CD4-positive, alpha-beta T cell treated with Interleukin-15 for 1 hour (primary cell): ENCODE measurements at regions not wholly inside any gene's neighbourhood (a gene's known extent, or its start where the extent isn't known, plus 50 kb on each side); places are given as distances from the start of the nearest gene placed in this dataset.
"Not testable (repeated sequence)": the region's sequence is repeated elsewhere in the genome, so short reads cannot be mapped to it uniquely, and the experiment has no call there.

ENCODE experiments used
- DNase-seq: peaks from one replicate; pipeline ENCODE4 v3.0.0-alpha.2; 2020

DNA sequence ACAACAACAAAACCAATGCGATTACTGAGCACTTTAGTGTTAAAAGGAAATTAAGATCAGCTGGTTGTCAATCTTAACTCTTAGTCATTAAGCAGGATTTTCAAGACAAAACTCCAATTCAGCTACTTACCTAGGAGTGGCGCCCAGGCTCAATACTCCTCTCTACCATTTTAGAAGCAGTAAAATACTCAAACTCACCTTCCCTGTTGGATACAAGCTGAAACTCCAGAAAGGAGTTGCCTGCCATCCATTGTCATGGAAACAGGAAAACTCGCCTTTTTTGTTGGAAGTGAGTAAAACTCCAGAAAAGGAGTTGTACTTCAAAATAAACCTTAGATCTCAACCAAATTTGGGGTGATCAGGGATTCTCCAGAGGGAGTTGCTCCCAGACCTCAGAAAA, 127.0 kb upstream of the F3 start:
- DNase-seq = no peak

DNA sequence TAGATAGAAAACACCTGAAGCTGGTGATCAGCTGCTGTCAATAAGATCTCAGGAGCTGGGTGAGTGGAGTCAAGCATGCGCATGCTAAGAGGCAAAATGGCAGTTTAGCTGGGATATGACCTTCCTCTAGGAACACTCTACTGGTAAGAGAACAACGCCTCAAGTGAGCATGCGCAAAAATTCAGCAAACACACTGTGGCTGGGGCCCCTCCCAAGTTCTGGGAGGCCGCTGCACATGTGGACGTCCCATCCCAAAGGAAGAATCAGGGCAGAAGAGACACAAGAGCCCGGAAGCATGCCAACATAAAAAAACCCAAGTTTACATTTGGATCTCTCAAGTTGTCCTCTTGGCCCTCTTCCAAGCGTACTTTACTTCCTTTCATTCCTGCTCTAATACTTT, 126.3 kb upstream of the F3 start:
- DNase-seq = no peak

DNA sequence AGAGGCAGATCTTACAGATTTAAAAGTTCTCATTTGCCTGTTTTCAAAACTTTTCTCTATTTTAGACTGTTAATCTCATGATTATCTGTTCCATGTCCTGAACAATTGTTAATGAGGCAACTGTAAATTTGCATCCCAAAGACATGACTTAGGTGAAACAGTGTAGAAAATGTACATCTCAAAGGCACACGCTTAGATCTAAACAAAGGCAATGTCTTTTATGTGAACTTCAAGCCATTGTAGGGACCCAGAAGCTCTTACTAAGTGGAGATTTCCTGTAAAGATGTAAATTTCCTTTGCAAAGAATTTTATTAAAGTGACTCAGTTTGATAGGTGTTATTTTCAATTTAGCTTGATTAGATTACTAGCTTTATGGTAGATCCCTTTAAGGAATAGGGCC, 125.2 kb upstream of the F3 start:
- no peak for DNase-seq

DNA sequence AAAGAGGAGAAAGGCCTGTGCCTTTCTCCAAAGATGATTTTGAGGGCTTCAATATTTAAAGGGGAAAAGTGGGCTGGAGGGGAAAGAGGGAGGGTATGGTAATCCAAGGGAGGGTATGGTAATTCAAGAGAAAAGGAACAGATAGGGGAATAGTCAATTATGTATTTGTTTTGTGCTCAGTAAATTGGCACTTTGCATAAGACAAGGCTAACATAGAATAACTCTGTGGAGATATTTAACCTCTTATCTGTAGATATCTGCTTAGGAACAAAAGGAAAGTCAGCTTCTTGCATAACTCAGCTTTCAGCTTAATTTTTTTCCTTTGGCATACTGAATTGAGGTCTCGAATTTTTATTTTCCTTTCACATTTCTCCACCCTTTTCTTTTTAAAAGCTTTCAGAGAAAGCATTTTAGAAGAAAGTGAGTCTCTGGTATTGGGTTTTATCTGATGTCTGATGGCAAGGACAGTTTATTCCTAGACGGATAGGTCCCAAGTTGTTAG, 119.9 kb upstream of the F3 start:
- no peak for DNase-seq

DNA sequence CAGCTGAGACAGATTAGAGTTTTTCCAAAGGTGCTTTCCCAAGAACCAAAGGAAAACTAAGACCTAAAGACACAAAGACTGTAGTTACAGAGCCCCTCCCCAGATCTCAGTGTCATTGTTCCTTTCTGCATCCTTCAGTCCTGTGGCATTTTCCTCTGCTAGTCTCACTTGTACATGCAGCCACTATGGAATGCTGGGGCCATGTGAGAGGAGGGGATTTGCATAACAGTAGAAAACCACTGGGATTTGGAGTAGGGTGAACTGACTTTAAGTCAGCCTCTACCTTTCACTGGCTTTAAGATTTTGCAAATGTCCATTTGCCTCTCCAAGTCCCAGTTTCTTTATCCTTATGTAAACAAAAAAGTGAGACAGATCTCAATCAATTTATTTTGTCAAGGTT, 119.4 kb upstream of the F3 start:
- DNase-seq = no peak

DNA sequence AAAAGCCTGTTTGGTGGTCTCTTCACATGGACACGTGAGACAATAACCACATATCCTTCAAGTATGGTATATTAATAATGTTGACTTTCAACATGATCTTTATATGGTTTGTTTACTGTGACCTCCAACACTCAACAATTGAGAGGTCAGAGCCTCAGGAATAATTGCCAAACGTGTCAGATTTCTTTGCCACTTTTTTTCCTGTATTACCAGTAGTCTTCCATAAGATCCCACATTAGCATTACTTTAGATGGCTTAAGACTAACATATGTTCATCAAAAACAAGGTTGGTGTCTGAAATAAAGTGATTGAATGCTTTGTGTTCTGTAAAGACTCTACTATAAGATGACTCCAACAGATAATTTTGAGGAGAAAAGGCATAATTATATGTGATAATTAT, 118.7 kb upstream of the F3 start:
- no peak for DNase-seq

DNA sequence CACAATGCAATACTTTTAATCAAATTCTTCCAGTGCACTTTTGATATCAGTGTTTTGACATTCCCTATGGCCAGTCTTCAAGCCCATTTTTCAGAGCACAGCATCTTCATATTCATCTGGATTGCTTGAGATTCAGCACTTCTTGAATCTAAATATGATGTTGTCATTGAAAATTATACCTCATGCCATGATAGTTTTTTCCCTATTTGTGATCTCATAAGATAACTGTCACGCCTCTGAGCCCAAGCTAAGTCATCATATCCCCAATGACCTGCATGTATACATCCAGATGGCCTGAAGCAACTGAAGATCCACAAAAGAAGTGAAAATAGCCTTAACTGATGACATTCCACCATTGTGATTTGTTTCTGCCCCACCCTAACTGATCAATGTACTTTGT, 117.6 kb upstream of the F3 start:
- not testable (repeated sequence) for DNase-seq

DNA sequence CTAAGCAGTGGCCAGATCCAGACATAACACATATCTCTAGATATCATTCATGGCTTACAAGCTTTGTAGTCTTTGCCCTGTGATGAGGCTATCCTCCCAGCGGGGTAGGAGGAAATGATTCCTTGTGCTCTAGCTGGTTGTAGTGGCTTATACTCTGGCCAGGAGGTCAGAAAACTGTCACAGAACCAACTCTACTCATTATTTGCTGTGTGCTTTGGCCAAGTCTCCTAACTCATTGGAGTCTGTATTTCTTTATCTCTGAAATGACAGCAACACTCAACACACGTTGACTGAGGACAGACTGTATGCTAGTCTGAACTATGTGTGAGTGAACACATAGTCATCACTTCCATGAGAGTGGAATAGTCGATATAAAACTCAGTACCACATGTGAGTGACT, 116.7 kb upstream of the F3 start:
- DNase-seq = no peak

DNA sequence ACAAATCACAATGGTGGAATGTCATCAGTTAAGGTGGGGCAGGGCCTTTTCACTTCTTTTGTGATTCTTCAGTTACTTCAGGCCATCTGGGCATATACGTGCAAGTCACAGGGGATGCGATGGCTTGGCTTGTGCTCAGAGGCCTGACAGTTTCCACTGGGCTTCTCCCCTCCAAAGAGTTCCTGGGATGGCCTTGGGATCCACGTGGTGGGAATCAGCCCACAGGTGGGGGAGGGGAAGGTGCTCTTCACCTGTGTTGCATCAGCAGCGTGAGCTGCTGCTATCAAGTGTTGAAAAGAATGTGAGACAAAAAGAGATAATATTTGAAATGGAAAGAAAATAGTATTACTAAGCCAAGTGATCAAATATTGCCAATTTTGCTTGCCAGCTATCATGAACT, 116.2 kb upstream of the F3 start:
- not testable (repeated sequence) for DNase-seq

DNA sequence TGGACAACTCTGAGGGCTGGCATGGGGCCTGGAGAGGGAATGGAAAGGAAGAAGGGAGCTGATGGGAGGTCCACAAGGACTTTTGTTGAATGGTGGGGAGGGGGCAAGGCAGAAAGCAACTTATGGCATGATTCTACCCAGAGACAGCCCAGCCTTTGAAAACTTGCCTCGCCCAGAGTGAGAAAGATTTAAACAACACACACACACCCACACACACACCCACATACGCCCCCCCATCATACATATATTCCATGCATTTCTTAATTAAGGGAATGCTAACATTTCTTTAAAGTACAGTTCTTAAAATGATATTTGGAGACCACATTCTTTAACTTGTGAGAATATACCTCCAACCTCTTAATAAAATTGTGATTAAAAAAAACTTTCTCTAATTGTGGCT, 115.4 kb upstream of the F3 start:
- DNase-seq = no peak

DNA sequence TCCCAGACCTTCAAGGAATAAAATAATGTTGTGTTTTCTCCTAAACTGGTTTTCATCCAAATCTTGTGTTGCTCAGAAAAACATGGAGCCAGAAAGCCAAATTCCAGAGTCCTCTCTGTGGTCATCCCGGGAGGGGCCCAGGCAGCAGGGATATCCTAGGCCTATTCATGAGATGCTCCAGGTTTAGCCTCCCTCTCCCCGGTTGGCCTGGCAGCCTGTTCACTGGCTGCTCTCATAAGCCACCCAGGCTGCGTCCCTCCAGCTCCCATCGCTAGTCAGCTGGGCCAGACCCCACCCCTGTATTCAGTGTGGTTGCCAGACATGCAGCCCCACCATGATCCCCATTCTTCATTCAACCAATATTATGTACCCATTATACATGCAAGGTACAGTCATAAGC, 113.4 kb upstream of the F3 start:
- DNase-seq = no peak

DNA sequence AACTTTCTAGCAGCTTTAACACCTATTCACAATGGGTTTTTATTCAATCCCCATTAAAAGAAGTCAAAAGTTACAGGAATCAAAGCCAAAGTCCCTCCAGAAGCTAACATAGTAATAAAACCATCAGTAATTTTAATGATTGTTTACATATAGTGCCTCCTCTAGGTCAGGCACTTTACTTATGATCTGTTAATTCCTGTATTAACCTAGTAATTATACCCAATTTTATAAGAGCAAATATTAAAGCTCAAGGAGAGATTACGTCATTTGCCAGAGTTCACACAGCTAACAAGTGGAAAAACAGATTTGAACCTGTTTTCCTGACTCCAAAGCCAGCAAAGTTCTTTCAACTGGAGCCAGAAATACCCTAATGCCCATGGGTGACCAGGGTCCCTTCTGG, 112.9 kb upstream of the F3 start:
- DNase-seq = no peak

DNA sequence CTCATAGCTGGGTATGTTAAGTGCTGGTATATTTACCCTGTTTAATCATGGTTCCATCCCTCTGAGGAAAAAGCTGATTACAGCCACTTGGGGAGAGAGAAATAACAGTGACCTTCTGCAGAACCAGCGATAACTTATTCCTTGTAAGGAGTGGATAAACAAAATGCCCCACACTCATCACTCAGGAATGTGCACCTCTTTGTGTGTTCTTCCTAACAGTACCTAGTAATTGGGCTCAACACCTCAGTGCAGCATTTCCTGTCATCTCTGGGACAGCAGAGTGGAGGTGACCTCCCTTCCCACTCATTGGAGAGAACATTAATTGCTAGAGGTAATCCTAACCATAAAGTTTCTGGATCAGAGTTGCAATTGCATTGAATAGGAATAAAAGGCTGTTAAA, 112.5 kb upstream of the F3 start:
- no peak for DNase-seq

DNA sequence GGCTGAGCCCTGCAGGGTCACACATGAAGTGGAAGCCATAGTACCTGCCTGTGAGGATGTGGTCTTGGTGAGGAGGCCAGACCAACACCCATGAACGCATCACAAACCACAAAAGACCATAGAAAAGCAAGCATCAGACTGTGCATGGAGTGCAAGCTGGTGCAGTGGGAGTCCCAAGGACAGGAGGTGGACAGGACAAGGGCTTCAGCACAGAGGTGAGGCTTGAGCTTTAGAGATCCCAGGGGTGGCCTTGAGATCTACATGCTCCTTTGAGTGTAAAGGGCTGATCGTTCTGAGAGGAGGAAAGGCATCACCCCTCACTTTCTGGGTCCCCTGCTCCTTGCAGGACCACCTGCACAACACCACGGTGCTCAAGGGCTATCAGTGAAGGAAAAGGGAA, 111.9 kb upstream of the F3 start:
- no peak for DNase-seq

DNA sequence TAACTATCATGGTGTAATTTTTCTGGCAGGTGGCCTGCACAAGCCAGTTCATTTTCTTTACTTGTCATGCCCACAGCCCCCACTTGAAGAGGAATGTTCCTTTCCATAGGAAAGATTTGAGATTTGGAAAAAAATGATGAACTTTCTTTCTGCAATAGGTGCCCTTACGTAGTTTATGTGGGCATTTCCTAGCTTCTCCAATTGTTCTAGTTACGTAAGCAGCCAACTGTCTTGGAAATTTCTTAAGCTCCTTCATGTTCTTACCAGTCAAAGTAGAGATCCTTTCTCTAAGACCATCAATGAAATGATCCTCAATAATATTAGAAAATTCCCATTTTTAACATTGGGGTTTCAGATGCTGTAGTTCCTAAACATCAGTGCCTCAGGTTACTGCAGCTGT, 109.5 kb upstream of the F3 start:
- DNase-seq = no peak

DNA sequence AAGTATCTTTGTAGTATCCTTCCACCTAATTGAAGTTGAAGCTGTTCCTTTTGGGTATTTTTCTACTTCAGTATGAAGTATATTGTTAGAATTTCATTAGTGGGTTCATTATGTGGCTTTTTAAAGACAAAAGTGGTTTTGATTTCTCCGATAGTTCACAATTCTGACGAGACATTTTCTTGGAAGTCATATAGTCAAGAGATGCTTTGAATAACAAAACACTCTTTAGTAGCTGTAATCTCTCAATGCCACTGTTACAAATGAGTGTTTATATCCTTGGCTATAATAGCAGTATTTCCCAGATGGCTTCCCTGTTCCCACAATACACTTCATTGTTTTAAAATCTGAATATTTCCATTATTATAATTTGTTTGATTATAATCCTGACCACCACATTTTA, 108.7 kb upstream of the F3 start:
- DNase-seq = no peak

DNA sequence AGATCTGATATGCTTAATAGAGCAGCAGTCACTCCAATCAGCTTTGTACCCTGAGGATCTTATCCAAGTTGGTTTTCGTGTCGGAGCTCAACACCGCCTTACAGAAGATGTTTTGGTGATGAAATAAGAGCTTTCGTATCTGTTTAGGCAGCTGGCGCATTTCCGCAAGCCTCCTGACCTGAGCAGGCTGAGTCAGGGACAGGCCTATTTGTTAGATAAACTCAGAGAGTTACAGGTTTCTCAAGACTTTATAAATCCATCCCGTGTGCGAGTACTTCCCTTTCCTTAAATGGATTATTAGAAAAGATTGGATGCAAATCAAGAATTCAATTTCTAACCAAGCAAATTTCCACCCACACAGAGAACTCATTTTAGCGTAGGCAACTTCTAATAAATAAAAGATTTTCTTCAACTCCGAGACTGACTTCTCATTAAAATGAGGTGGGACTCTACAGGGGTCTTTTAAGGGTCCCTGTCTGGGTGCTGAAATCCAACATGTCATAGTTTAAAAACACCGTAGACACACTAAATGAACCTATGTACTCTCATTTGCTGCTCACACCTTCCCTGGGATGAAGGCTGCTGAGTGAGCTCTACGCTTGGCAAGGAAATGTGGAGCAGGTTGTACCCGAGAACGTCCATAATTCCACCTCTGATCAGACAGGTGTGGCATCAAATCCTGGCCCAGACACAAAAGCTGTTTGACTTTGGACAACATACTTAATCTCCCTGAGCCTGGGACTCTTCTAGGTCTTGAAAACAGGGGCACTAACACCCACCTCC, 106.9 kb upstream of the F3 start:
- DNase-seq = no peak

DNA sequence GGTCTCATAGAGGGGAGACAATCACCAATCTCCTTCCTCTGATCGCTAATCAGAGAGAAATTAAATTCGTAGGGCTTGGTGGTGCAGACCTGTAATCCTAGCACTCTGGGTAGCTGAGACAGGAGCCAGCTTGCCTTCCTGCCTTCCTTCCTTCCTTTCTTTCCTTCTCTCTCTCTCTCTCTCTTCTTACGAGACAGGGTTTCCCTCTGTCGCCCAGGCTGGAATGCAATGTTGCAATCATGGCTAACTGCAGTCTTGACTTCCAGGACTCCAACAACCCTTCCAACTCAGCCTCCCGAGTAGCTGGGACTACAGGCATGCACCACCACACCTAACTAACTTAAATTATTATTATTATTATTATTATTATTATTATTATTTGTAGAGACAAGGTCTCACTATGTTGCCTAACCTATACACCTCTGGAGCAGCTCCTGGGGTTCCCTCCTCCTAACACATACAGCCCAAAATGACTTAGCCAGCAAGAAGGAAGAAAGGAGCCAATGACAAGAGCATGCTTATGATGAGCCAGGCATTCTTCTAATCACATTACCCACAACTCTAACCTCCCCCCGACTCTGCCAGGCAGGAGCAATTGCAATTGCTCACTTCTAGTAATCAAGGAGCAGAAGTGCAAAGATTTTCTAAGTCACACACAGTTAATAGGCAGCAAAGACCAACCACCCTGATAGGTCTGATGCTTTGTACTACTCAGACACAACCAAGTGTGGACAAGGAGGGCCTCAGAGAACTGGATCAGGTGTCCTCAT, 105.4 kb upstream of the F3 start:
- no peak for DNase-seq

DNA sequence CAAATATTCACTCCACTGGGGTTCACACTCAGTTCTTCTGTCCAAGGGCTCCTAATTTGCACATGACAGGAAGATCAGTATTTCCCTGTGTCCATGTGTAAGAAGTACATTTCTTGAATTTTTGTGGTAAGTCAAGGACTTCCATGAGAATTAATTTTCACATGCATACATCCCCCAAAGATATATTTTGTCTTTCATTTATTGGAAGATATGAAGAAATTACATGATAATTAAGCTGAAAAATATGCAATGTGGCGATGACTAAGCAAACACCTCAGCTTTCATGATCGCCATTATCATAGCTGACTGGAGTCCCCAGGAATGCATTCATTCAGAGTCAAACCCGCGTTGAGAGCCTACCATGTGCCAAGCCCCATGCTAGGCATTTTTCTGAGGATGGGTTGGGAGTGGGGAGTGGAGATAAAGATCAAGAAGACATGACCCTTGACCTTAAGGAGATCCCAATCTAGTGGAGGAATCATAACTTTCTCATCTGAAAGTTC, 104.6 kb upstream of the F3 start:
- DNase-seq = no peak

DNA sequence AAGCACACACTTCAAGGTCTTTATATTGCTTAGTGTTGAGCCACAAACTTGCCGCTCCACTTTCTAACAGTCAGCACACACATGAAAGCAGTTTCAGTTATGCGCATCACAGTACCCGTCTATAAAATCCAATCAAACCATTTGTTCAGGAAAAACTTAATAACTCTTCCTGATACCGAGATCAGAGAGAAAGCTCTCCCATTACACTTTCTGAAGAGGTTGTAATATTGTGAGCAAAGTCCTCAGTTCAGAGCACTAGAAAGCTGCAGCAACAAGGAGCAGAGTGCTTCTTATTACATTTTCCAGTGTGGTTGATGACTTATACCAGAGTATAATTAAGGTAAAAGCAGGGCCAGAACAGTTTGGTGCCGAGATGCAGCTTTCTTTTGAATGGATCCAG, 102.8 kb upstream of the F3 start:
- no peak for DNase-seq

DNA sequence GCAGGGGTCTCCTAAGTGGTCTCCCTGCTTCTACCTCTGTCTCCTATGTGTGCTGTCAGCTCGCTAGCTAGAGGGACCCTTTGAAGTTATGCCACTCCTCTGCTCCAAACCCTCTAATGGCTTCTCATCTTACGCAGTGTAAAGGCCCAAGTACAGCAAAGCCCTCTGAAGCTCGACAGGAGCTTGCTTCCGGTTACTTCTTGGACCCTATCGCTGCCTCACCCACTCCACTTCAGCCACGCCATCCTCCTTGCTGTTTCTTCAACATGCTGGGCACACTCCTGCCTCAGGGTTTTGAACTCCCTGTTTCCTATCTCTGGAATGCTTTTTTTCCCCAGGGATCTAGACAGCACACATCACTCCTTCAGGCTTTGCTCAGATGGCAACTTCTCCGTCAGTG, 102.3 kb upstream of the F3 start:
- no peak for DNase-seq

DNA sequence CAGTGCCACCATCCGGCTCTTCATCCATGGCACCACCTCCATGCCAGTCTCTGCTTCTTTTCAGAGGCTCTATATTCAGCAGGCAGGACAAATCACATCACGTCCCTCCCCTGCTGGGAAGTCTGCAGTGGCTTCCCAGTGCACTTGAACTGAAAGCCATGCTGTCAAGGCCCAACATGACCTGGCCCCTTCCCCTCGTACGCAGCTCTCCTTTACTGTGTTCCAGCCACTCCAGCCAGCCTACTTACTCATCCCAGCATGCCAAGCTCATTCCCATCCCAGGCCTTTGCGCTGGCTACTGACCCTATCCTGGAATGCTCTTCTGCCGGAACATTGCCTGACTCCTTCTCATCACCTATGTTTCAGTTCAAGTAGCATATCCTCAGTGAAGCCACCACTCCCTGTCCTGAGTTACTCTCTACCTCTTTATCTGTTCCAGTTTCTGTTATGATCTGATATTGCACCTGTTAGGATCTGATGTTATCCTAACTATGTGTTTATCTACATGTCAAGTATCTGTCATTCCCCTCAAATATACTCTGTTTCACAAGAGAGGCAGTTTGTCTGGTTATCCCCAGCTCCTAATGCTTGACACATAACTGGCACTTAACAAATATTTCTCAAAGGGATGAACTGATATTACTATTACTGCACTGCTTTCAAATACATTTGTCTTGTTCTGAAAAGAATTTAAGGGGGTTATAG, 101.2 kb upstream of the F3 start:
- DNase-seq = no peak

DNA sequence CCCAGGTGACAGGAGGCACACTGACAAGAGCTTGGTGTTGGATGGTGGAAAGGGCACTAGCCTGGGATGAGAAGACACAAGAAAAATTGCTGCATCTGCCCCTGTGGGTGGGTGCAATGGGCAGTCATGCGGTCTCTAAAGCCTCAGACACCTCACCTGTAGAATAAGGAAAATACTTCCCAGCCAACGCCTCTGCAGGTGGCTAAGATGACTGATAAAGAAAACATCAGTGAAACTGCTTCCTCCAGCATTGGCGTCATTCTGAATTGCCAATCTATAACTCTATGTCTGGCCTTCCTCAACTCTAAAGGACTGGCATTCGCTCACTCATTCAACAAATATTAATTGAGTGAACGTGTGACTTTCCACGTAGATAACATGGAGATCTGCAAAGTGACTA, 100.4 kb upstream of the F3 start:
- DNase-seq = no peak

DNA sequence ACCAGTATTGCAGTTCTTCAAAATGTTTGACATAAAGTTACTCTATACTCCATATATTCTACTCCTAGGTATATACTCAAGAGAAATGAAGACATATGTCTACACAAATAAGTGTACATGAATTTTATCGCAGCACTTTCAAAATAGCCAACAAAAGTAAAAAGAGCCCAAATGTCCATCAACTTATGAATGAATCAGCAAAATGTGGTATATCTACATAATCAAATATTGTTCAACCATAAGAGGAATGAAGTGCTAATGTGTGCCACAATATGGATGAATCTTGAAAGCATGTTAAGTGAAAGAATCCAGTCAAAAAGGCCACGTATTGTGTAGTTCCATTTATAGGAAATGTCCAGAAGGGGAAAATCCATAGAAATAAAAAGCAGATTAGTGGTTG, 98.6 kb upstream of the F3 start:
- DNase-seq = no peak
